ENCODE measurements at regions not wholly inside any gene's neighbourhood (a gene's known extent, or its start where the extent isn't known, plus 50 kb on each side); places are given as distances from the start of the nearest gene placed in this dataset.

DNA sequence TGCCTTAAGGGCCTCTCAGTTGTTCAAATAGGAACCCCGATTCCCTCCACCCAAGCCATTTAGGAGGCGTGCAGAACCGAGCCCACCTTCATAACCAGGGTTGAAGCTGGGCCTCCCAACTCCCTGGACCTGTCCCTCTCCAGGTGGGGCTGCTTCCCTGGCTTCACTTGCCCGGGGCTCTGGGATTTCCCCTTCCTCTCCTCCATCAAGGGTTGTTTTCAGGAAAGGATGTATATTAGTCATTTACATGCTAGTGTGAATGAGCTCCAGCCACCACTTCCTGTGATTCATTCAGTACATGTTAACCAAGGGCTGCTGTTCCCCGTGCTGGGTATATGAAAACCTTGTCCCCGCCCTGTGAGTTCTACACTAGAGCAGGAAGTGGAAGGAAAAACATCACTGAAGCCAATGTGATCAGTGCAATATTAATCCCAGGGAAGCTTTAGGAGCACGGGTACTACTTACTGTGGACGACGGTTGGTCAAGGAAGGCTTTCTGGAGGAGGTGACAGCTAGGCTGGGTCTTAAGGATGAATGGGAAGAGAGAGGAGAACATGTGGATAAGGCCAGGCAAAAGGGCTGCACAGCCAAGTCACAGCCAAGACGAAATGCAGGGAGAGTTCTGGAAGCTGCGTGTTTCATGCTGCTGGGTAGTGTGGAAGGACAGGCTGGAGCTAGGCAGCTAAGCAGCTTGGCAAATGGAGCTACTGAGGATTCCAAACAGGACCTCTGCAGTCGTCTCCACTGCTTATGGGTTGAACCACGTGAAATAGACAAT, 150.1 kb upstream of the SHH start:
- peak; percentile 16 to 36 (median 22) for DNase-seq (ENCODE audit: low read depth in 2 of 3, low spot score in 1 of 3)

DNA sequence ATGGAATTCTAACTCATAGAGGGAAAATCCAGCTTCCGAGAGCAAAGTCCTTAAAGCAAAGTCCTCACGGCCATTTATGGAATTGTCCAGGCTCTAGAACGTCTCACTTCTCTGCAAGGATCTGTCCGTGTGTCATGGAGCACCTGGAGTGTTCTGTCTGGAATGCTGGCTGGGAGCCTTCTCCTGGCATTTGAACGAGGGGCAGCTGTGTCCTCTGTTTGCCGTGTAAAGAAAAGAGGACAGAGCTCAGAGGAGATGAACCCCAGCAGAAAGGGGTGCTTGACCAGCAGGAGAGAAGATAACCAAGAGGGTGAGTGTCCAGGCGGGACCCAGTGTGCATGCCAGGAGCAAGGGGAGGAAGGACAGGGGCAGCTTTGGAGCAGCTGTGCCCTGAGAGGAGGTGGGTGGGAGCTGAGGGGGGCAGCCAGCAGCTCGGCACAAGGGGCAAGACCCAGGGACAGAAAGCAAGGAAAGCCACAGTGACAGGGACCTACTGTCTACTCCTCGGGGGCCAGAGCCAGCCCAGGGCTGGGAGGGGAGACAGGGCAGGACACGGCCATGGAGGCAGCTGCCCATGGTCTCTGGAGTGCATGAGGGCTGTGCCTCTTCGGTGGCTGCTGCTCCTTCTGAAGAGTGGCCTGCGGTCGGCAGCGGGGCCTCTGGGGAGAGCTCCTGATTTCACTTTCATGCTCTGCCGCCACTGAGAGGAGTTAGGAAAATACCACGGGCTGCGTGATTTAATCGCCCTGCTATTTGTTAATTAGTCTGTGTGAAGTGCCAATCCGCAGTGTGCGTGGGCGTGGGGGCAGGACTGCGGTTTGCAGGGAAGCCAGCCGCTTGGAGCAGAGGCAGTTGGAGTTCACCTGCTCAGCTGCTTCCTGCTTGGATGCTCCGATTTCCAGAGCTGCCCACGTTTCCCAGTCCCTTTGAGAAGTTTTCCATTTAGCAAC, 149.3 kb upstream of the SHH start:
- DNase-seq (ENCODE audit: low read depth in 2 of 3, low spot score in 1 of 3), result peak in 2 of 3 donors; percentile 17 to 24

- DNase-seq (ENCODE audit: low read depth in 2 of 3, low spot score in 1 of 3), result no peak
Measured at GRCh38 chr7:155959894-155960293, 147.6 kb upstream of the SHH start.

- no peak for DNase-seq (ENCODE audit: low read depth in 2 of 3, low spot score in 1 of 3)
Measured at GRCh38 chr7:155956977-155957376, 144.7 kb upstream of the SHH start.

DNA sequence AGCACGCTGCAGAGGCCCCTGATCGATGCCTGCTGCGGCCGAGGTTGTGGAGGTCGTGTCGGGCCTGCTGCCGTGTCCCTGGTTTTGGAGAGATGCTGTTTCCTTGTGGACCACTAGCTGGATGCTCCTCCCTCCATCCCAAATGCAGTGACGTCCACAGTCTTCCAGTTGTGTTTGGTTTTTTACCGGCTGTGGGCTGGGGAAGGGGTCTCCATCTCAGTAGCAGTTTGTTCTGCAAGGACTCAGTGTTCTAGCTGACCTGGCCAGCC, 143.0 kb upstream of the SHH start:
- no peak for DNase-seq (ENCODE audit: low read depth in 2 of 3, low spot score in 1 of 3)

- DNase-seq (ENCODE audit: low read depth in 2 of 3, low spot score in 1 of 3), result no peak
Measured at GRCh38 chr7:155954550-155955366, 142.5 kb upstream of the SHH start.

- DNase-seq (ENCODE audit: low read depth in 2 of 3, low spot score in 1 of 3), result no peak
Measured at GRCh38 chr7:155953781-155954549, 141.7 kb upstream of the SHH start.

- no peak for DNase-seq (ENCODE audit: low read depth in 2 of 3, low spot score in 1 of 3)
Measured at GRCh38 chr7:155953501-155953778, 141.2 kb upstream of the SHH start.

DNA sequence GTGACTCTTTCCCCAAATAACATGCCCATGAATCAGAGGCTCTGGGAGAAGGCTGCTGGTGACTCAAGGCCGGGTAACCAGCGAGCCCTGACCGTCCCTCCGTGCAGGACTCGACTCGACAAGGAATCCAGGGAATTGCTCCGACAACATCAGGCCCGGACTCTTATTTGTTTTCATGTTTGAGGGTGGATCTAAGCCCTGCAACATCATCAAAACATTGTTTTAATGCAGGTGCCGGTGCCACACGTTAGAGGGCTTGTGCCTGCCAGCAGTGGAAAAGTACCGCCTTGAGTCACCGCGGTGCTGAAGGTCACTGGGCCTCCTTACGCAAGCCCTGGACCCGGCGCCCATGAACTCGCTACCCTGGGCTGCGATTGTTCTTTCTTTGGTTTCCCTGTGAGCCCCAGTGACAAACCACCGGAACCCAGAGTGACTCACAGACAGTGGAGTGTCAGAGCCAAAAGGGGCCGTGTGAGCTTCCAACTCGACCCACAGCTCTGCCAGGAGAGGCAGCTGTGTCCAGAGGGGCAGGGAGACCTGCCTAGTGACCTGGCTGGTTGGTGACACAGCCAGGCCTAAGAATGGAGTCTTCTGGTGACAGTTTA, 139.4 kb upstream of the SHH start:
- no peak for DNase-seq (ENCODE audit: low read depth in 2 of 3, low spot score in 1 of 3)

DNA sequence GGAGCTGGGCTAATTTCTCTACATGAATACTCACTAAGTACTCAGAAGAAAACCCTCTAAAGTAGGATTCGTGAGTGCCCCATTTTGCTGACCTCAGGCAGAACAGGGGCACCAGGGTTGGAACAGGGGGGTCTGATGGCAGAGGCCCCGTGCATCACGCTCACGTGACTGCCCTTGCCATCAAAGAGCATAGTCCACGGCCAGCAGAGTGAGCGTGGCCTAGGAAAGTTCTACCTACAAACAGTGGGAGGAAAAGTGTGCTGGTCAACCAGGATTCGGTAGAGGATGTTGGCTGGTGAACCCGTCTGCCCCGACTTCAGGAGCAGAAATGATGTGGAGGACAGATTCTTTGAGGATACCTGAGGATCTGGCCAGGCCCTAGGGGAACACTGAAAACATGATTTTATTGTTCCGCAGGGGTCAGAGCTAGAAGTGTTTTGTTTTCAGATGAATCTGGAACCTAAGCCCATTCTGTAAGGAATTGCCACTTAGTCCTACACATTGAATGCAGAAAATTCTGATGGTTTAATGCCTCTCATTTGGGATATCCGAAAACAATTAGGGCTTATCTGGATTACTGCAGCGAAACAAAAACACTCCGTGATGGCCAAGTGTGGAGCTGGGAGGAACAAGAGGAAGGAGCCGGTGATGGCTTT, 138.8 kb upstream of the SHH start:
- DNase-seq (ENCODE audit: low read depth in 2 of 3, low spot score in 1 of 3), result no peak

DNA sequence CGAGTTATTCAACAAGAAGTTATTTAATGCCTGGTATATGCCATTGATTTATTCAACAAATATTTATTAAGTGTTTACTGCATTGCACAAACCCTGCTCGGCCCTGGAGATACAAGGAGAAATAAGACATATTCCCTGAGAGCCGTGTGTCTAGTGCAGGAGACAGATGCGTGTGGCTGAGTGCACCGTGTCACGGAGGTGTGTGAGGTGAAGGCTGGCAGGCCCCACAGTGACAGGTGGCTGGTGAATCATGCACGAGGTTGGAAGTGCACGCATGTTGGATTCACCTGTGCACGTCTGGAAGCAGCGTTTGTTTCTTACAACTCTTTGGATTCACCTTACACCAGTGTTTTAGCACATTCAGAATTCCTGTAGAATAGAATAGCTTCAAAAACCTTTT, 136.6 kb upstream of the SHH start:
- no peak for DNase-seq (ENCODE audit: low read depth in 2 of 3, low spot score in 1 of 3)

DNA sequence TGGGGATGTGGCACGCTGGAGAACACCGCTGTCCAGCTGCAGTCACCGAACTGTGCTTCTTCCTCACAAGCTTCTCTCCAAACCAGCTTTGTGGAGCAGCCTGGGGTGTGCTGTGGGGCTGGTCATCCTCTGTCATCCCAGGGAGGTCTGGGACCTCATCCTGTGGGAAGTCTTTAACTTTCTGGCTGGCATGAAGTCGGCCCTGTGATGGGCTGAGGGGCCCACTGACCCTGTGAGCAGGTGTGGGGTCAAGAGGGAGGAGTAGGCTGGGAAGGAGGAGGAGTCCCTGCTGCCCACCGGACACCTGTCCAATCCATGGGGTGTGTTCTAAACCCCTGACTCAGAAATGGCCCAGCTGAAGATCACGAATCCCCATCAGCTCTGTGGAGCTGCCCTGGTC, 136.2 kb upstream of the SHH start:
- no peak for DNase-seq (ENCODE audit: low read depth in 2 of 3, low spot score in 1 of 3)

GRCh38 chr7:155947051-155947450, 134.8 kb upstream of the SHH start:
- DNase-seq (ENCODE audit: low read depth in 2 of 3, low spot score in 1 of 3), result no peak

- DNase-seq (ENCODE audit: low read depth in 2 of 3, low spot score in 1 of 3), result no peak
Measured at GRCh38 chr7:155945670-155946325, 133.5 kb upstream of the SHH start.

DNA sequence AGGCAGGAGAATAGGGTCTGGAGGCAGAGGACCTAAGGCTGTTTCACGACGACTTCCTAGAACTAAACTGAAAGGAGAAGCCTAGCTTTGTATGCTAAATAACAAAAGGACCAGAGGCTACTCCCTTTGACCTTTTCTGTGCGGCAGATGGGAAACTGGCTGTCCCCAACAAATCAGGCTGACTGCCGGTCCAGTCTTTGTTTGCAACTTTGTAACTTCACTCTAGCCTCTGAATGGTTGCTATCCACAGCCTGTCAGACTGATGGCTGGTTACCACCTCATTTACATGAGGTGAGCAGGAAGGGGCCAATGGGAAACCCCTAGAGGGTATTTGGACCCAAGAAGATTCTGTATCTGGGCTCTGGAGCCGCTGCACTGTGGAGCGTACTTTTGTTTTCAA, 132.6 kb upstream of the SHH start:
- no peak for DNase-seq (ENCODE audit: low read depth in 2 of 3, low spot score in 1 of 3)

DNA sequence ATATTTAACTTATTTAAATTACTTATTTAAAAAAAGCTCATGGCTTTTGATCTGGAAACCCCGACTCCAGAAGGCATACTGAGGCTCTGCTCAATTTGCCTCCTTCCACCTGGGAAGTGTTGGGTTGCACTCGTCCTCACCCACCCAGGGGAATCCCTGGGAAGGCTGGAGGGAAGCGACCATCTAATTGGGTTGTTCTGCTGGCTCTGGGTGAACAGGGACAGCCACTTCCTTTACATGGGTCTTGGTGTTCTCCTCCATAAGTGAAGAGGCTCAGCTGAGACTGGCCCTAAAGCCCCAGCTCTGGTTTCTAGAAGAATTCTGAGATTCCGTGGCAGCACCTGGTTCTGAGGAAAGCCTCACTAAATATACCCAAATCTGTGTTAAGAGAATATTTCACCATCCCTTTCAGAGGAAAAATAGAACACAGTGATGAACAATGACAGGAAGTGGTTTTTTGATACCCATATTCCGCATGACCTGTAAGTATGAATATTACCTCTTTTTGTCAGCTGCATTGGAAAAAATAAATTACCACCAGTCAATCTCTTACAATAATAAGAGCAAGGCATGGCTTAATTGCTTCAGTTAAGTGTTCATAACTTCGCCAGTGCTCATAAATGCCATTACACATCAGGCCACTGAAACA, 131.1 kb upstream of the SHH start:
- no peak for DNase-seq (ENCODE audit: low read depth in 2 of 3, low spot score in 1 of 3)

DNA sequence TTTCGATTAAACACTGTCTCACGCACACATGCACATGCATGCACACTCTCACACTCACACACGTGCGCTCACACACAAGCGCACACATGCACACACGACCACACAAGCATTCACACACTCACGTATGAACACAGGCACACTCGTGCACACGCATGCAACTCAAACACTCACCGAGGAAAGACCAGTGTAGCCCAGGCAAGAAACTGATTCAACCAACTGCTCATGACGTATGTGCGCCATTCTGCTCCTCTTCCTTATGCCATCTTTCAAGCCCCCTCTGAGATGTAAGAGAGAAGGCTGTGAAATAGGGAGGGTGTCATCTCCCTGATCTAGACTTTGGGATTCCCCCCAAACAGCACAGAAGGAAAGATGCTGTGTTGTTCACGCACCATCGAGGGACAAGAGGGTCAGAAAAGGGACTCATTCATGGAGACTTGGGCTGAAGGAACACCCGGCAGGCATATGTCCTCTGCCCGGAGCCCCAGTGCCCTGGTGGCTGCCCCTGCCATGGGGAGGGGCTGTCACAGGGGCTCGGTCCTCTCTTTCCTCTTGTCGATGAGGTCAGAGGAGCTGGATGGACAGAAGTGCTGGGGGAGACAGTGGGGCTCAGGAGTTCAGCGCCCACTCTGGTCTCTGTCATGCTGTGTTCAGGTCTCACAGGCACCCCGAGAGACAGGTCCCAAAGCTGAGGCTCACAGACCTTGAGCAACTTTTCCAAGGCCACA, 130.1 kb upstream of the SHH start:
- no peak for DNase-seq (ENCODE audit: low read depth in 2 of 3, low spot score in 1 of 3)

DNA sequence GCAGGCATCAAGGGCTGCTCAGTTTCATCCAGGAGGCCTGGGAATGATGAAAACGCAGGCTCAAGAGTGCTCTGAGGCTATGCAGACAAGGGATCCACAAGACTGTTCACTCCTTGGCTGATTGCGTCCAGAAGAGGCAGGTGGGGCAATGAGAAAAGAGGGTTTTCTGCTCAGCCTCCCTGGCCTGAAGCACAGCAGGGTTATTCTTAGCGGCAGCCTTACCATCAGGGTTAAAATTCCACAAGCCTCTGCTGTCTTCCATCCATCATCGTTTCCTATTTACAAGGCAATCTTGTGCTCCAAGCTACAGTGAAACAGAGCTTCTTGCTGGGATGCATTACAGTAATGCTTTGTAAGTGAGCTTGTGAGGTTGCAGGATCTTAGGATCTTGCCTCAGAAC, 129.4 kb upstream of the SHH start:
- DNase-seq (ENCODE audit: low read depth in 2 of 3, low spot score in 1 of 3), result no peak

GRCh38 chr7:155939350-155939749, 127.1 kb upstream of the SHH start:
- no peak for DNase-seq (ENCODE audit: low read depth in 2 of 3, low spot score in 1 of 3)
